ENCODE measurements at regions not wholly inside any gene's neighbourhood (a gene's known extent, or its start where the extent isn't known, plus 50 kb on each side); places are given as distances from the start of the nearest gene placed in this dataset.
"Not testable (repeated sequence)": the region's sequence is repeated elsewhere in the genome, so short reads cannot be mapped to it uniquely, and the experiment has no call there.

DNA sequence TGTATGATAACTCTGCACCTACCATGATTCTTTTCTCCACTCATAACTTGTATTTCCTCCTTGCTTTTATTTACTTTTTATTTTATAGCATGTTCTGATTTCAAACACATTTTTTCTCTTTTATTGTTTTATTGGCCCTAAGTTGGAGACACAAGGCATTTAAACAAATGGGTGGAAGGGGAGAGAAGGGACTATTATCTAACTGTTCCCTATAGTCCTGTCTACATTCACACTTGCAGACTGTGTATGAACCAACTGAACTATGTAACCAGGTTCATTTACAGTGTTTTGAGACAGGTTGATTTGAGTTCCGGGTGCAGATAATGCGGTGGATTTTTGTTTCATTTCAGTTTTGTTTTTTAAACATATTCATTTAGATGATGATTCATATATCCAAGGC, 830.6 kb upstream of the SEMA6A start:
- DNase-seq = no peak

- no peak for DNase-seq
These were observed 820.0 kb upstream of the SEMA6A start for GRCh38 chr5:117394506-117395157.

DNA sequence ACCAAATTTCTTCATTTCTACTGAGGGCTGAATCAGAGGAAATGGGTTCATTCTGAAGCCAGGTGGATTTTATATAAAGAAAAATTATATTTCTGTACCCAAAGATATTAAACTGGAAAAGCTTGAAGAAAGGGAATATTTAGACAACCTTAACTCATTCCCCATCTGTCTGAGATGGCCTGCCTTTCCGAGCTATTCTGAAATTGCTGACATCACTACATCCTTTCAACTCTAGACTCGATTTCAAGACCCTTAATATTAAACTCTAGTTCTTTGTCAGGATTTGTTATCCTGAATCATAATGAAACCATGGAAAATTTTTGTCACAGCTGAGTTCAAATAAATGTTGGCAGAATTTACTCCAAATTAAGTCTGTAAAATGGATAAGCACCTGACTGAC, 818.5 kb upstream of the SEMA6A start:
- DNase-seq = no peak

GRCh38 chr5:117380316-117380715, 805.7 kb upstream of the SEMA6A start:
- no peak for DNase-seq

DNA sequence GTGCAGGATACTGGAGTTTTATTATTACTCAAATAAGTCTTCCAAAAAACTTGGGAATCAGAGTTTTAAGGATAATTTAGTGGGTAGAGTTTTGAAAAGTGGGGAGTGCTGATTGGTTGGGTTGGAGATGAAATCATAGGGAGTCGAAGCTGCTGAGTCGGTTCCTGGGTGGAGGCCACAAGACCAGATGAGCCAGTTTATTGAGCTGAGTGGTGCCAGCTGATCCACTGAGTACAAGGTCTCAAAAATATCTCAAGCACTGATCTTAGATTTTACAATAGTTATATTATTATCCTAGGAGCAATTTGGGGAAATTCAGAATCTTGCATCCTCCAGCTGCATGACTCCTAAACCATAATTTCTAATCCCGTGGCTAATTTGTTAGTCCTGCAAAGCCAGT, 804.9 kb upstream of the SEMA6A start:
- peak; percentile 48 for DNase-seq

DNA sequence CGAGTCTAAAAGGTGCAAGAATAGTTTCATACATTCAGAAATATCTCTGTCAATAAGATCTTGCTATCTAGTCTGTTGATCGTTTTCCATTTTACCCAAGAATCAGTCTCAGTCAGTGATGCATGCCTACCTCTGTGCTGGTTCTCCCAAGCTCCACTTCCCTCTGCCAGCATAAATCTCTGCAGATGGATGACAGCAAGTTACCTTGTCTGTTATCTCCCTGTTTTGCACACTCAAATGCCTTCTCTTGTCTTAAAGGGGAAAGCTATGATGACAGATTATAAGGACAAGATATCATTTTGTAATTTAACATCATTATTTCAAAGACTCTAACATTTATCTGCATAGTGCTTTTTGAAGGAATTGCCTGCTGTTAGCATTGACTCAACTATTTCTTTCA, 802.1 kb upstream of the SEMA6A start:
- DNase-seq = no peak

GRCh38 chr5:117359895-117360294, 785.3 kb upstream of the SEMA6A start:
- DNase-seq = no peak

DNA sequence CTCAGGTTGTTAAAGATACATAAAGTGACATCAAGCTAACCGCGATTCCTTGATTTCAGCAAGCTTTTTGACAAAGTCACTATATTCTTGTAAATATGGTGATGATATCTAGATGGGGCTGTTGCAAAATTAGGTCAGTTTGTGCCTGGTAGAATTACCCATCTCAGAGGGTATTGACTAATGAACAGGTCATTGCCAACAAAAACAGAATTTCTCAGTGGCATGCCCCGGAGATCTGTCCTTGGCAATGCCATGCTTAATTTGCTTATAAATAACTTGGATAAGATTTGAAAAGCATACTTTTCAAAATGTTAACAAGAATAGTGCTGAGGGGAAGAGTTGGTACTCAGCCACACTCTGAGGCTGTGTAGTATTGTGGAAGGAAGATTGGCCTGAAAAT, 783.3 kb upstream of the SEMA6A start:
- DNase-seq = no peak

DNA sequence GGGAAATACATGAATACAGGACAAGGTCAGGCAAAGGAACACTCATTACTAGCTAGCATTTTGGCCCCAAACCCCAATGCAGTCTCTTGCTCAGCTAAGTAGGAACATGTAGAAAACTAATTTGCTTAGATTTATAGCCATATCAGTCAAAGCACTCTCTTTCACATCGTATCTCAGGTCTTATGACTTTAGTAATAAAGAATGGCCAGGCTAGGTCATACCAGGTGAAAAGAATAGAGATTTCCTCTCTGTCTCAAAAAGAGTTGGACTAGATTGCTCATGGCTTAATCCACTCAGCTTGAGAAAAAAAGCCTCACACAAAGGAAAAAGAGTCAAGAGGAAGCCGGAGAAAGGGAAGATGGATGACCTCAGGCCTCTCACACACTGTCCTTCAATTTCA, 772.7 kb upstream of the SEMA6A start:
- DNase-seq = no peak

- not testable (repeated sequence) for DNase-seq
These were observed 769.1 kb upstream of the SEMA6A start for GRCh38 chr5:117343726-117344125.

DNA sequence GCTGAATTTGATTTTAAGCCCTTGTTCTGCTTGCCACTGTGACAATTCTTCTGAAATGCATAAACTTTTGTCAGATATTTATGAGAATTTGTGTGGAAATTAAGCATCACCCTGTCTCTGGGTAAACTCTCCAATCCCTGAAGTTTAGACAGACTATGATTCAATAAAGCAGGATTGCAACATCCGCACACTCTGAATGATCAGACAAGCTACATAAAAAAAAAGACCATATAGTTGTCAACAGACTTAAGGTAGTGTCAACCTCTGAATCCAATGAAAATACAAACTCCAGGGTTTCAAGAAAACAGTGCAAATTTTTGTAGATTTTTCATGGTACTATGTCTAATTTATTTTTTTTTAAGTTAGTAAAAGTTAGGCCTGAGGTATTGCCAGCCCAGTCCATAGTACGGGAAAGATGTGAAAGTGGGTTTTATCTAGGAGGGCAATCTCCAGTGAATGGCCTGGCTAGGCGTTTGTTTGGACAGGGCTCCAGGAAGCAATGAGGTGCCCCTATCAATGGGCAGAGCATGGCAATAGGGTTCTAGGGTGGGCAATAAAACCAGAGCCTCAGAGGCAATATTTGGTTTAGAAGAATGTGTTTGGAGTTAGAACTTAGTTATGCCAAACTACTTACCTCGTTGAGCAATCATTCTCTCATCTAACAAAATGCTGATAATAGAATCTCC, 762.6 kb upstream of the SEMA6A start:
- no peak for DNase-seq

DNA sequence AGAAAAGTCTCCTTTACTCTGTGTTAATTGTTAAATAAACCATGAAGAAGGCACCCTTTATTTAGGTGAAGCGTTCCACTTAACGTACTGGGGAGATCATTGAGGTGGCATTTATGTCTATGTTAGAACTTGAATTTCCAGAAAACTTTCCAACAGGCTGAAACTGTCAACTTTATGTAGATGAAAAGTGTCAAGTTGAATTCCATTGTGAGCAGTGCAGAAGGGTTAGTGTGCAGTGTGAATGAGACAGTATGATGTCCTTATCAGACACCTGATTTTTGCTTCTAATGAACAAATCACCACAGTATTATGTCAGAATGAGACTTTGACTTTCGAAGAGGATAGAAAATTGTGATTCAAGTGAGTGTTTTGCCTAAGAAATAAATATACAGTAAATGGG, 761.6 kb upstream of the SEMA6A start:
- no peak for DNase-seq

DNA sequence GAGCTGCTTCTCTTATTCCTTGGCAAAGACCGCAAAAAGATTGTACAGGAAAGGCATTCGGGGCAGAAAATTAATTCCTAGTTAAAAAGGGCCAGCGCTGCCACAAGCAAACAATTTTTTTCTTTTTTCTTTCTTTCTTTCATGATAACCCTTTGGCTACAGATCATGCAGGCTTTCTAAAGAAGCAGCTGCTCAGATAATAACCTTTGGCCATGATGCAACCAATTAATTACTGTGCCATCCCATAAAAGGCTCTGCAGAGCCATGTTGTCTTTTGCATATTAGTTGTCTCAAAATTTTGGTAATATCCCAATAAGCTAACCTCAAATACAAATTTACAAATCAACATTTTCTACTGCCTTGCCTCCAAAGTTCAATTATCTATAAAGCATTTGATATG, 758.4 kb upstream of the SEMA6A start:
- no peak for DNase-seq

DNA sequence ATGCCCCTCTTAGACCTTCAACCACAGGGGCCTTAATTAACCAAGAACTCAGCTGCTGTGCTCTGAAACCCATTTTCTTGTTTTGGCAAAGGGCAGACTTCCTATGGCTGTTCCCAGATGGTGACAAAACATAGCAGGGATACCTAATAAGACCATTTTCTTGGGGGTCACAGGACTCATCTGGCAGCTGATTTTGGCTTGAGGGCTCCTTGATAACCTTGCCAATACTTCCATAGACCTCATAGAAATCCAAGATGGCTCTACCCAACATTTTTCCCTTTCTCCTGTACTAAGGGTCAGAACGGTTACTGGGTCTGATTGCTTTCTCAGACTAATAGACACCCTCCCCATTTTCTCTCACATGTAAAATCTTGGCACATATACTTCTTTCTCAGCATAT, 757.7 kb upstream of the SEMA6A start:
- no peak for DNase-seq

DNA sequence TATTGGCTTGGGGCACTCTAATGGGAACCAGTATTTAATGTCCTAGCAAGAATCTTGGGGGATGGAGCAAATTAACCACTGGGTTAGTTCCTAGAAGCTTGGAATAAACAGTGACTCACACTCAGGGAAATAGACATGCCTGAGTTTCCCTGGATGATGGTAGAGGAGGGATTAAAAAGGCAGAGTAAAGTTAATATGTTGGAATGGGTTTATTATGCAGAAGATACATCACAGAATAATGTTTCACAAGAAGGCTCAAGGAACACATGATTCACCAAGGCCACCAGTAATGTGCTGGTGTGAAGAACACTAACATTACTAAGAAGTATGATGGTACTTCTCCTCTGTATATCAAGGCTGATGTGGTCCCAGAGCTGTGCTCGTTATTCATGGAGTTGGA, 752.9 kb upstream of the SEMA6A start:
- DNase-seq = no peak

DNA sequence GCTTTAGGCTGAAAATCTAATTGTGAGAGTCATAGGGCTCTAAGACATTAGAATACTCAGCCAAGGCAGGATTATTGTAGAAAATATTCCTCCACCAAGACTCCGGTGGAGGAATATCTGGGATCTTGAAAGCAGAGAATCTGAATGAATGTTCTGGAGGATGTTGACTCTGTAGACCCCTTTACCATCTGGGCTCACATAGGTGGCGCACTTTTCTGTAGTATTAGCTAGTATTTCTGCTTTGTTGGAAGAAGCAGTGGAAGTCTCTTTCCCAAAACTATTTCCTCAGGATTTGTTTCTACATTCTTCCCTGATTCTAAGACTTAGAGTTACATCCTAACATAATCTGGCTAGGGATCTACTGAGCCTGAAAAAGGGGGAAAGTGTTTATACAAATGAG, 752.4 kb upstream of the SEMA6A start:
- no peak for DNase-seq

DNA sequence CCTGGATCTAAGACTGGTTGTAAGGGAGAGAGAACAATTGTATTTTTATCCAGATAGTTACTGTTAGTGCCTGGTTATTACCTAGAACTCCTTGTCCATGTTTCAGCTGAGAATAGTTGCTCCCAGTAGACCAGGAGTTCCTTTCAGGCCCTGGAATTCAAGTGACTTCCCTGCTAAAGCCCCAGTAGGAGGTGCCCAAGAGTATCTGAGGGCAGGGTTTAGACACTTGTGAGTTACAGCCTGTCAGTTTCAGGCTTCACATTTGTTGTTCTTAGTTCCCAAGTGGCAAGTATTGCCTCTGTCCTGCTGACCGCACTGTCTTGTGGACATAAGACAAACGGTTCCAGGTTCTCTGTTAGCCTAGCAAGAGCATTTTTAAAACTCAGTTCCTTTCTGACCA, 743.9 kb upstream of the SEMA6A start:
- no peak for DNase-seq

DNA sequence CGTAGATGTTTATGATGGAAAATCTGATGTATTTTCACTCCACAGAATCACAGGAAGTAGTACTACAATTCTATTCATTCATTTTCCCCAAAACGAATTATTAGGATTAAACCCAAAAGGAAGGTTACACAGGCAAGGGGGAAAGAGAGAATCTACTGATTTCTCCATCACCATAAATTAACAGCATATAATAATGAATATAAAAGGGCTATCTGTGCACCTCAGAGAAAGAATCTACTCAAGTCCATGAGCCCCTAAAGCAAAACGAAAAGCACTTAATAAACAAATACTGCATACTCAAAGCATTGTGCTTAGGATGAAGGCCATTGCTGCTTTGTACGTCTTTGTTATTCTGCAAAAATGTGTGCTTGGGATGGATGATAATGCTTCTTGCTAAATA, 740.5 kb upstream of the SEMA6A start:
- DNase-seq = no peak

DNA sequence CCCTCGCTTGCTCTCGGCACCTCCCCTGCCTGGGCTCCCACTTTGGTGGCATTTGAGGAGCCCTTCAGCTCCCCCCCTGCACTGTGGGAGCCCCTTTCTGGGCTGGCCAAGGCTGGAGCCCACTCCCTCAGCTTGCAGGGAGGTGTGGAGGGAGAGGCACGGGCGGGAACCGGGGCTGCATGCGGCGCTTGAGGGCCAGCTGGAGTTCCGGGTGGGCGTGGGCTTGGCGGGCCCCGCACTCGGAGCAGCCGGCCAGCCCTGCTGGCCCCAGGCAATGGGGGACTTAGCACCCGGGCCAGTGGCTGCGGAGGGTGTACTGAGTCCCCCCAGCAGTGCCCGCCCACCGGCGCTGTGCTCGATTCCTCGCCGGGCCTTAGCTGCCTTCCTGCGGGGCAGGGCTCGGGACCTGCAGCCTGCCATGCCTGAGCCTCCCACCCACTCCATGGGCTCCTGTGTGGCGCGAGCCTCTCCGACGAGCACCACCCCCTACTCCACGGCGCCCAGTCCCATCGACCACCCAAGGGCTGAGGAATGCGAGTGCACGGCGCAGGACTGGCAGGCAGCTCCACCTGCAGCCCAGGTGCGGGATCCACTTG, 730.0 kb upstream of the SEMA6A start:
- DNase-seq = not testable (repeated sequence)

DNA sequence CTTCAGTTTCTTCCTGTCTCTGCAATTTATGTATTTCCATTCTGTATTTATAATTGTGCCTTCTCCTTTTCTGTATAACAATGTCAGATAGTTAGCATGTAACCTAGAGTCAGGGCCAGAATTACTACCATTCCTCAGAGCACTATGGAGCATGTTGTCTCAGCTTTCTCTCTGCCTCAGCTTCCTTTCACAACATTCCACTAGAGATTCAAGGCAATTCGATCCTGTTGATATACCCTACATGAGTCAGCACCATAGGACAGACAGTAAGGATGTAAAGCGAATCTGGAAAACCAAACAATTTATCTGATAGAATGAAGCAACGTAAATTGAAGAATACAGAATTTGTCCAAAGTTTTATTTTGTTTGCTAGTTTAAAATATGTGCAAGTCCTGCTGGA, 728.3 kb upstream of the SEMA6A start:
- DNase-seq = no peak

GRCh38 chr5:117302473-117302872, 727.9 kb upstream of the SEMA6A start:
- no peak for DNase-seq

GRCh38 chr5:117299936-117300328, 725.3 kb upstream of the SEMA6A start:
- peak; percentile 14 for DNase-seq

- DNase-seq = no peak
These were observed 724.8 kb upstream of the SEMA6A start for GRCh38 chr5:117299224-117299935.

Measured in tongue (tissue), 1 donor.